Right cardiac atrium (tissue), 5 donors: ENCODE measurements at regions not wholly inside any gene's neighbourhood (a gene's known extent, or its start where the extent isn't known, plus 50 kb on each side); places are given as distances from the start of the nearest gene placed in this dataset.

Experiments
- ATAC-seq, 2 donors: fragments of 200-7000 bp; cut with Tn5 transposase; one replicate each; pipeline versions ENCODE4 v1.8.0 to v1.9.1; 2020; ENCODE audit warnings: moderate library complexity in 2 of 2, mild to moderate bottlenecking in 1 of 2
- DNase-seq, 3 donors: peaks; one replicate each; pipeline ENCODE4 v3.0.0-alpha.2; 2020
- H3K27ac ChIP-seq: one replicate; pipeline ENCODE4 v1.5.1; 2013; ENCODE audit warnings: mild to moderate bottlenecking, low read length, control low read depth, moderate library complexity
- H3K27me3 ChIP-seq: one replicate; pipeline ENCODE4 v1.6.1; 2013; ENCODE audit not compliant: control insufficient read depth, insufficient read depth
- H3K4me1 ChIP-seq: one replicate; pipeline ENCODE4 v1.6.1; 2013; ENCODE audit warnings: low read length; ENCODE audit not compliant: control insufficient read depth, insufficient read depth
- H3K4me3 ChIP-seq: one replicate; pipeline ENCODE4 v1.5.1; 2013; ENCODE audit warnings: low read length, control low read depth
- H3K9me3 ChIP-seq: one replicate; pipeline ENCODE4 v1.6.1; 2013; ENCODE audit warnings: low read length; ENCODE audit not compliant: control insufficient read depth
- WGBS: extraction: QIAGEN DNeasy Blood & Tissue Kit; methylation state at CpG from one replicate; pipeline ENCODE4 v1.1.7; 2013; 5-methylcytosine and 5-hydroxymethylcytosine counted together
- intact Hi-C, 4 donors: fragments of 100-400 bp; cut with DNase I; formaldehyde crosslinking; loops; one replicate each; pipeline versions ENCODE4 v1.11.0 to v1.14.0; 2022 to 2023
- donor health status: healthy with polysubstance abuse.
- donor health status: DM: no; HTN: yes; CAD: no.
- donor health status: DM: no; HTN: no; CAD: no.
- donor health status: DM: no; HTN: yes; CAD: no; lungs with severe emphysema.
- donor health status: DM: yes; HTN: yes; CAD: no.

DNA sequence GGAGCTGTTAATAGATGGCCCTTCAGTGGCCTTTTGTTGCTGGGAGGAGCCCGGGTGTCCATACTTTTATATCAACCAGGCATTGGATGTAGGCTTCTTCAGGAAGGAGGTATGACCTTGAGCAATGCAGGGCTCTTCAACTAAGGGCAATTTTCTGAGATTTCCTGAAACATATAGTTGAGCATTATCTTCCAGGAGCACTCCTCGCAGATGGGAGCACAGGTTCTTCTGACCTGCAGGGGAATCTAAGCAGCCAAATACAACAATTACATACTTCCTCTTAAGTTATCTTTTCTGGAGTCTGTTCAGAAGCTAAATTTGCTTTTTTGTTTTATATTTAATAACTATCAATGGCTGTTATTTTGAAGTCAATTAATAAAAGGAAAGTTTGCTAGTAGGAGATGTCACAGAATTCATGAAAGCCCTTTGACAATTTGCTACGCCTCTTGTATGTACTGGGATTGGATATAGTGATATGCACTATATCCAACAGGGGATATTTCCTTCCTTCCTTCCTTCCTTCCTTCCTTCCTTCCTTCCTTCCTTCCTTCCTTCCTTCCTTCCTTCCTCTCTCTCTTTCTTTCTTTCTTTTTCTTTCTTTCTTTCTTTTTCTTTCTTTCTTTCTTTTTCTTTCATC lies 422.6 kb upstream of the NEGR1 start:
- WGBS, result 80% methylated on average over 3 of the region's 3 CpGs
- DNase-seq, result no peak
- Histone ChIP-seq H3K4me3 (no peak overlapping the region), H3K4me1 (no peaks in the 10 kb centered on the region), H3K9me3 (no peaks in the 10 kb centered on the region), H3K27me3 (no peaks in the 10 kb centered on the region), H3K27ac (no peak overlapping the region)
- intact Hi-C loops, result no loop called here
- ATAC-seq, result no peak

- ATAC-seq (no peak), DNase-seq (no peak)
- Histone ChIP-seq H3K4me1 (no peaks in the 10 kb centered on the region), H3K4me3 (no peak overlapping the region), H3K27me3 (no peaks in the 10 kb centered on the region), H3K27ac (no peak overlapping the region), H3K9me3 (peaks cover 2% of the 10 kb centered on the region)
- intact Hi-C loops, result no loop called here
- WGBS, result 64% methylated on average over 2 of the region's 2 CpGs
Observed at GRCh38 chr1:72697410-72697809, 415.1 kb upstream of the NEGR1 start.

- DNase-seq, result no peak
- Histone ChIP-seq H3K4me3 (no peak overlapping the region), H3K4me1 (no peaks in the 10 kb centered on the region), H3K27me3 (no peaks in the 10 kb centered on the region), H3K27ac (no peak overlapping the region), H3K9me3 (peaks cover 2% of the 10 kb centered on the region)
- 39% methylated on average over 1 of the region's 1 CpG for WGBS
- intact Hi-C loops, result no loop called here
- no peak for ATAC-seq
Observed at GRCh38 chr1:72693899-72694298, 411.6 kb upstream of the NEGR1 start.

DNA sequence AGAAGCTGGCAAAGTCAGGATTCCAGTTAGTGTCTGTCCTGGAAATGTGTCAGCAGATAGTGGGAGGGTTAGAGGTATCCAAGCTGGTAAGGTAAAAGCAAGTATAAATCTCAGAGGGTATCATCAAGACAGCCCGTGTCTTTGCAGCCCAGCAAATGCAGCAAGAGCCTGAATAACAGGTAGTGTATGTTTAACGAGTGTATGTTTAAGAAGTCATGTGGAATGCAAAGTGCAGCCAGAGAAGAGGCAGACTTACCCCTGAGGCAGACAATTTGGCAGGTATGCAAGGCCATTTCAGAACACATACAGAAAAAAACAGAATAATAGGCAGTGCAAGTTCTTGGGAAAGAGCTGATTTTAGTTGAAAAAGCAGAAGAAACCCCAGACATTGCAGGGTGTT lies 411.0 kb upstream of the NEGR1 start:
- Histone ChIP-seq H3K27ac (no peak overlapping the region), H3K4me3 (no peak overlapping the region)

DNA sequence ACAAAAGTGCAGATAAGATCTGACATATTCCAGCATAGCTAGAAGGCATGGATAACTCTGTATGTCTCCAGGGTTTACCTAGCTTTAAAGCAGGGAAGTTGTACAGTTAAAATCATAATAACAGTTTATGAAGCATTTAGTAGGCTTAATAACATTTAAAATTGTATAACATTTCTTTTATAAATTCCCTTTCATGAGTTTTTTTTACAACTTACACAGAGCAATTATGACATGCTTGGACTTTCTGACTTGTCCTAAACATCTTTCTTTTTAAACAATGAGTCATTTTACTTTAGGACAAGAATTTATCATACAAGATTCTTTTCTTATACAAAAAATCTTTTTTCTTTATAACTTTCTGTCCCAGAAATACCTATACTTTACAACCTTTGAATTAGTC lies 408.5 kb upstream of the NEGR1 start:
- Histone ChIP-seq H3K4me1 (no peaks in the 10 kb centered on the region), H3K27me3 (no peaks in the 10 kb centered on the region), H3K27ac (no peak overlapping the region), H3K4me3 (no peak overlapping the region), H3K9me3 (peaks cover 2% of the 10 kb centered on the region)
- no peak for DNase-seq
- intact Hi-C loops, result no loop called here
- no peak for ATAC-seq

More for the DNA sequence above, 411.0 kb upstream of the NEGR1 start:
- 70% methylated on average over 2 of the region's 2 CpGs for WGBS
- Histone ChIP-seq H3K27me3 (no peaks in the 10 kb centered on the region), H3K9me3 (peaks cover 2% of the 10 kb centered on the region), H3K4me1 (no peaks in the 10 kb centered on the region)
- ATAC-seq (no peak), DNase-seq (no peak)
- intact Hi-C loops, result no loop called here

DNA sequence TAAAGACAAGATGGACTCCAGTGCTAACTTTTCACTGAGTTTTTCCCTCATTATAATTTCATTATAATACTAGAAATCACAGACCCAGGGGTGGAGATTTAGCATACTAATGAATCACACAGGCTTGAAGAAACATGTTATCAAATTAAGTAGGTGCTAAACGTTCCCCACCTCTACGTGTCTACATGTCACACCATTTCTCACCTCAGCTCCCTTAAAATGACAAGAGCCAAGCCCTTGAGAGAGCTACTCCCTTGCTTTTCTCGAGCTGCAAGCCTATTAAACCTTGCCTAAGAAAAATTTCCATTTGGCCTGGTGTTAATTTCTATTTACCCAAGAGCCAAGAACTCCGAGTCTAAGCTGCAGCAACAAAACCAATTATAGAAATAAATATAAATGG lies 396.3 kb upstream of the NEGR1 start:
- Histone ChIP-seq H3K4me1 (no peaks in the 10 kb centered on the region), H3K4me3 (no peak overlapping the region), H3K27ac (no peak overlapping the region), H3K27me3 (no peaks in the 10 kb centered on the region), H3K9me3 (no peaks in the 10 kb centered on the region)
- ATAC-seq, result no peak
- WGBS, result 35% methylated on average over 4 of the region's 4 CpGs
- intact Hi-C loops, result no loop called here
- no peak for DNase-seq

DNA sequence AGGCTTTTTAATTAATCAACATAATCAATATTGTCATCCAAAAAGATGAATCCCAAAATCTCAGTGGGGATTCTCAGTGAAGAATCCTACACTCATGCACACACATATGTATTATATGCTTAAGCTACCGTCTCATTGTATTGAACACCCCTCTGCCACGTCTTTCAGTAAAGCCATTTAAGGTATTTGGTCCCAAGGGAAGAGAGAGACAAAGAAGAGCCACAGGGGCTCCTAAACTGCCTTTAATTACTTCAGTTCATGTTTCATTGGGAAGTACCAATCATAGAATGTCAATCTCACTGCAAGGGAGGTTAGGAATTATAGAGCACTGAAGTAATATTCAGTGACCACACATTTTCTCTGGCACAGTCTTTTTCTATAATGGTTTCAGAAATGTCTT lies 388.6 kb upstream of the NEGR1 start:
- Histone ChIP-seq H3K27ac (no peak overlapping the region), H3K9me3 (no peaks in the 10 kb centered on the region), H3K4me1 (no peaks in the 10 kb centered on the region), H3K27me3 (no peaks in the 10 kb centered on the region), H3K4me3 (no peak overlapping the region)
- DNase-seq (no peak), ATAC-seq (no peak)
- WGBS, result 79% methylated on average over 2 of the region's 2 CpGs
- intact Hi-C loops, result no loop called here

DNA sequence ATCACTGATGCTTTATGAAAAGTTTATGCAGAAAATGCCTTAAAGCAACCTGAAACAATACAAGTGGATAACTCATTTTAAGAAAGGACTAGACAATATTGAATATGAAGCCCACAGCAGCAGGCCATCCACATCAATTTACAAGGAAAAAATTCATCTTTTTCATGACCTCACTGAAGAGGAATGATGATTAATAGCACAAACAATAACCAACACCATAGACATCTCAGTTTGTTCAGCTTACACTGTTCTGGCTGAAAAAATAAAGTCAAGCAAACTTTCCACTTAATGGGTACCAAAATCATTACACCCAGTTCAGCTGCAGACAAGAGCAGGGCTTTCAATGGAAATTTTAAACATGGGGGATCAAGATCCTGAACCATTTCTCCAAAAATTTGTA lies 380.6 kb upstream of the NEGR1 start:
- H3K27ac ChIP-seq, result no peak overlapping the region
- intact Hi-C loops, result no loop called here
- no peak overlapping the region for H3K4me3 ChIP-seq
- no peak for DNase-seq
- H3K27me3 ChIP-seq, result no peaks in the 10 kb centered on the region
- H3K4me1 ChIP-seq, result no peaks in the 10 kb centered on the region
- ATAC-seq, result no peak
- no peaks in the 10 kb centered on the region for H3K9me3 ChIP-seq

- Histone ChIP-seq H3K4me1 (no peaks in the 10 kb centered on the region), H3K27me3 (no peaks in the 10 kb centered on the region), H3K4me3 (no peak overlapping the region), H3K27ac (no peak overlapping the region), H3K9me3 (no peaks in the 10 kb centered on the region)
- WGBS, result 65% methylated on average over 5 of the region's 5 CpGs
- DNase-seq (no peak), ATAC-seq (no peak)
- intact Hi-C loops, result no loop called here
Observed at GRCh38 chr1:72650843-72651435, 368.6 kb upstream of the NEGR1 start.

DNA sequence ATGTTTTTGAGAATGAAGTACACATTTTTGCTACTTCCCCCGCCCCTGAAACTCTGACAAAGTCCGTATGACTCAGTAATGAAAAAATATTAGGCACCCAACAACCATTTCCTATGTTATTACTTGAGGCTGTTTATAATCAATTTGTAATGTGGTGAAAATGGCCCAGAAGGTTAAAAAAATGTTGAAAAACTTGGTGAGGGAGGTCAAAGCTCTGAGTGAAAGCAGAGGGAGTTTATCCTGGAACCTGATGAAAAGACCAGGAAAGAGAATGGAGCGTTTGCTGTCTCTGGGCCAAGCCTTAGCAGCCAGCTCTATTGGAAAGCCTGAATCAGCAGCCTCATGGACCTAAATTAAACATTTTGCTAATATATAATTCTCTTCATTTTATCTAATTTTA lies 367.7 kb upstream of the NEGR1 start:
- Histone ChIP-seq H3K27ac (no peak overlapping the region), H3K4me3 (no peak overlapping the region), H3K9me3 (no peaks in the 10 kb centered on the region), H3K4me1 (no peaks in the 10 kb centered on the region), H3K27me3 (no peaks in the 10 kb centered on the region)
- 51% methylated on average over 3 of the region's 3 CpGs for WGBS
- intact Hi-C loops, result no loop called here
- ATAC-seq, result no peak
- DNase-seq, result no peak

DNA sequence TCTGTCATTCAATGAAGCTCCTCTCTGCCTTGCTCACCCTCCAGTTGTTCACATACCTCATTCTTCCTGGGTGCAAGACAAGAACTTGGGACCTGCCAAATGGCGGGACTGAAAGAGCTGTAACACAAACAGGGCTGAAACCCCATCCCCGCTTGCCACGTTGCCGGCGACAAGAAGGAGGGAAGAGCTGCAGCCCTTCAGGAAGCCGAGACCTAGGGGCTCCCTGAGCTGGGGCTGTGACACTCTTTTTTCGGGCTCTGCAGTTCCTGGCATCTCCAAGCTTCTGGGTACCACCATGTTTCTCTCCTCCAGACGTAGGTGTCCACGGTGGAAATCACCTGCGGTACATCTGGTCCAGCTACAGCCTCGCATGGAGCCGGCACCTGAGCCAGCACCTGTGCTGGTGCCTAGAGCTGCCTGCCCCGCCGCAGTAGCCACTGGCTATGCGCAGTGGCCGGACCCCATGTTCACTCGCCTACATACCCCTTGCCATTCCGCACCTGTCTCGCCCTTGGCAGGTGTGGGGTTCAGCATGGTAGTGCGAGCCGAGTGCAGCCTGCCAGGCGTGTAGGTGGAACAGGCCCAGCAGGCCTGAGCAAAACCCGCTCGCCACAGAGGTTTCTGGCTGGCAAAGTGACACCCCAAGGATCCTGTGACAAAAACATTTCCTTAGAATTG lies 367.0 kb upstream of the NEGR1 start:
- Histone ChIP-seq H3K4me3 (no peak overlapping the region), H3K9me3 (no peaks in the 10 kb centered on the region), H3K27me3 (no peaks in the 10 kb centered on the region), H3K27ac (no peak overlapping the region), H3K4me1 (no peaks in the 10 kb centered on the region)
- 92% methylated on average over 24 of the region's 24 CpGs for WGBS
- ATAC-seq, result peak in 1 of 2 donors; percentile 26
- DNase-seq, result peak in 1 of 3 donors; percentile 19
- intact Hi-C loops, result no loop called here
